ENCODE measurements at regions not wholly inside any gene's neighbourhood (a gene's known extent, or its start where the extent isn't known, plus 50 kb on each side); places are given as distances from the start of the nearest gene placed in this dataset.
"Not testable (repeated sequence)": the region's sequence is repeated elsewhere in the genome, so short reads cannot be mapped to it uniquely, and the experiment has no call there.

GRCh38 chr17:22119016-22119415 lies 426.7 kb downstream of the KCNJ18 start:
- TF ChIP-seq, protein P1, sequence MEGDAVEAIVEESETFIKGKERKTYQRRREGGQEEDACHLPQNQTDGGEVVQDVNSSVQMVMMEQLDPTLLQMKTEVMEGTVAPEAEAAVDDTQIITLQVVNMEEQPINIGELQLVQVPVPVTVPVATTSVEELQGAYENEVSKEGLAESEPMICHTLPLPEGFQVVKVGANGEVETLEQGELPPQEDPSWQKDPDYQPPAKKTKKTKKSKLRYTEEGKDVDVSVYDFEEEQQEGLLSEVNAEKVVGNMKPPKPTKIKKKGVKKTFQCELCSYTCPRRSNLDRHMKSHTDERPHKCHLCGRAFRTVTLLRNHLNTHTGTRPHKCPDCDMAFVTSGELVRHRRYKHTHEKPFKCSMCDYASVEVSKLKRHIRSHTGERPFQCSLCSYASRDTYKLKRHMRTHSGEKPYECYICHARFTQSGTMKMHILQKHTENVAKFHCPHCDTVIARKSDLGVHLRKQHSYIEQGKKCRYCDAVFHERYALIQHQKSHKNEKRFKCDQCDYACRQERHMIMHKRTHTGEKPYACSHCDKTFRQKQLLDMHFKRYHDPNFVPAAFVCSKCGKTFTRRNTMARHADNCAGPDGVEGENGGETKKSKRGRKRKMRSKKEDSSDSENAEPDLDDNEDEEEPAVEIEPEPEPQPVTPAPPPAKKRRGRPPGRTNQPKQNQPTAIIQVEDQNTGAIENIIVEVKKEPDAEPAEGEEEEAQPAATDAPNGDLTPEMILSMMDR (IDR thresholded peaks at IDR 0.05), result not testable (repeated sequence)
- TF ChIP-seq ZFX (IDR thresholded peaks at IDR 0.05; ENCODE audit: borderline replicate concordance), result not testable (repeated sequence)
